OCI-LY1 (cell line): ENCODE measurements at regions not wholly inside any gene's neighbourhood (a gene's known extent, or its start where the extent isn't known, plus 50 kb on each side); places are given as distances from the start of the nearest gene placed in this dataset.

Experiments
- H2AFZ ChIP-seq: fragments of 200-600 bp; sonication (generic), shearing (Covaris generic); 2 replicates; pipeline ENCODE4 v1.6.0; 2014; ENCODE audit warnings: antibody characterized with exemption, mild to moderate bottlenecking, low read length
- H3F3A ChIP-seq: fragments of 200-600 bp; sonication (generic), shearing (Covaris generic); 2 replicates; pipeline ENCODE4 v1.6.0; 2014; ENCODE audit warnings: mild to moderate bottlenecking, antibody characterized with exemption, low read length, moderate library complexity; ENCODE audit not compliant: insufficient read depth
- H3K27ac ChIP-seq: fragments of 200-600 bp; sonication (generic); 2 replicates; pipeline ENCODE4 v1.5.1; 2014; ENCODE audit warnings: low read length, mixed run types, mild to moderate bottlenecking, low read depth; ENCODE audit not compliant: poor library complexity, severe bottlenecking
- H3K27me3 ChIP-seq: fragments of 200-600 bp; sonication (generic); 2 replicates; pipeline ENCODE4 v1.6.0; 2014; ENCODE audit warnings: antibody characterized with exemption, mild to moderate bottlenecking, low read length, moderate library complexity; ENCODE audit not compliant: insufficient read depth
- H3K36me3 ChIP-seq: fragments of 200-600 bp; sonication (generic); 2 replicates; pipeline ENCODE4 v1.6.1; 2014; ENCODE audit warnings: mild to moderate bottlenecking, antibody characterized with exemption, low read length, moderate library complexity, mixed read lengths; ENCODE audit not compliant: insufficient read depth
- H3K4me1 ChIP-seq: fragments of 200-600 bp; sonication (generic); 2 replicates; pipeline ENCODE4 v1.5.1; 2014; ENCODE audit warnings: mild to moderate bottlenecking, low read length, moderate library complexity; ENCODE audit not compliant: insufficient read depth, severe bottlenecking
- H3K4me2 ChIP-seq: fragments of 200-600 bp; sonication (generic), shearing (Covaris generic); 2 replicates; pipeline ENCODE4 v1.6.1; 2014; ENCODE audit warnings: low read length
- H3K4me3 ChIP-seq: fragments of 200-600 bp; sonication (generic); 2 replicates; pipeline ENCODE4 v1.5.1; 2014; ENCODE audit warnings: low read length, low read depth, mild to moderate bottlenecking, mixed read lengths; ENCODE audit not compliant: poor library complexity, severe bottlenecking
- H3K79me2 ChIP-seq: fragments of 200-600 bp; shearing (Covaris generic); 2 replicates; pipeline ENCODE4 v1.6.1; 2016; ENCODE audit warnings: mixed run types, low read length, mixed read lengths; ENCODE audit not compliant: insufficient read depth
- H3K9ac ChIP-seq: fragments of 200-600 bp; sonication (generic), shearing (Covaris generic); 2 replicates; pipeline ENCODE4 v1.6.1; 2014; ENCODE audit warnings: mild to moderate bottlenecking, low read length, mixed read lengths
- H3K9me2 ChIP-seq: fragments of 200-600 bp; sonication (generic), shearing (Covaris generic); 2 replicates; pipeline ENCODE4 v1.6.1; 2014; ENCODE audit warnings: low read depth, mild to moderate bottlenecking, low read length, mixed read lengths
- H3K9me3 ChIP-seq: fragments of 200-600 bp; shearing (Covaris generic); 2 replicates; pipeline ENCODE4 v1.6.1; 2014; ENCODE audit warnings: low read length, mixed read lengths
- H4K20me1 ChIP-seq: fragments of 200-600 bp; sonication (generic), shearing (Covaris generic); 2 replicates; pipeline ENCODE4 v1.6.0; 2016; ENCODE audit warnings: mild to moderate bottlenecking, low read length; ENCODE audit not compliant: insufficient read depth
- EZH2 ChIP-seq: fragments of 200-600 bp; sonication (generic), shearing (Covaris generic); IDR thresholded peaks from 2 replicates; pipeline ENCODE4 v1.8.0; 2017; ENCODE audit warnings: borderline replicate concordance, mixed run types, mild to moderate bottlenecking, antibody characterized with exemption, low read length, moderate library complexity, mixed read lengths
- TF ChIP-seq, protein P1 (sequence below): fragments of 200-600 bp; sonication (generic), shearing (Covaris generic); IDR thresholded peaks from 2 replicates; pipeline ENCODE4 v1.5.1; 2017; ENCODE audit warnings: mild to moderate bottlenecking, antibody characterized with exemption, low read length, moderate library complexity, mixed read lengths

DNA sequence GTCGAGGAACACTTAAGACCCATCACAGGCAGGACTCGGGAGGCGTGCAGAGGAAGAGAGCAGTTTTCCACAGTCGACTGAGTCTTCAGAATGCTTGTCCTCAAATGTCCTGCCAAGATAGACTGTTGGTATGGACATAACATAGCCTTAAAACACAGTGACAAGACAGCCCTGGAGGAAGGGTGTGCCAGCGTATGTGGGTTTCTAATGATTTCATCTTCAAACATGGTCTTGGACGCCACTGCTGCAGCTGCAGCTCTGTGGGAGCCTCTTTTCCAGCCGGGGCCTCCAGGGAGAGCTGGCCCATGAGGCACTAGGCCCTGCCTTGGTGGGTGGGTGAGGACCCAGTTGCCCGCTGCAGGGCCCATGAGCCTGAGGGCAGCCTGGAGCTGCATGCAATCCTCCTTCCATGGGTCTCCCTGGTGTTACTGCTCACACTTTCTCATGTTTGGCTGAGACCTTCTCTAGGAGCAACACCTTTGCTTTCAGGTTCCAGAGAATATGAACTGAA lies 198.6 kb downstream of the KLF13 start:
- Histone ChIP-seq H3K27ac (no peak overlapping the region), H3K4me2 (no peak overlapping the region), H3F3A (no peaks in the 10 kb centered on the region), H4K20me1 (no peaks in the 10 kb centered on the region), H2AFZ (no peak overlapping the region), H3K79me2 (no peaks in the 10 kb centered on the region), H3K9me2 (no peaks in the 10 kb centered on the region), H3K27me3 (no peaks in the 10 kb centered on the region; the same call in 1 of the 2 replicates), H3K9me3 (no peaks in the 10 kb centered on the region), H3K4me3 (no peak overlapping the region), H3K4me1 (no peaks in the 10 kb centered on the region), H3K36me3 (no peaks in the 10 kb centered on the region), H3K9ac (no peak overlapping the region)
- TF ChIP-seq, protein P1, sequence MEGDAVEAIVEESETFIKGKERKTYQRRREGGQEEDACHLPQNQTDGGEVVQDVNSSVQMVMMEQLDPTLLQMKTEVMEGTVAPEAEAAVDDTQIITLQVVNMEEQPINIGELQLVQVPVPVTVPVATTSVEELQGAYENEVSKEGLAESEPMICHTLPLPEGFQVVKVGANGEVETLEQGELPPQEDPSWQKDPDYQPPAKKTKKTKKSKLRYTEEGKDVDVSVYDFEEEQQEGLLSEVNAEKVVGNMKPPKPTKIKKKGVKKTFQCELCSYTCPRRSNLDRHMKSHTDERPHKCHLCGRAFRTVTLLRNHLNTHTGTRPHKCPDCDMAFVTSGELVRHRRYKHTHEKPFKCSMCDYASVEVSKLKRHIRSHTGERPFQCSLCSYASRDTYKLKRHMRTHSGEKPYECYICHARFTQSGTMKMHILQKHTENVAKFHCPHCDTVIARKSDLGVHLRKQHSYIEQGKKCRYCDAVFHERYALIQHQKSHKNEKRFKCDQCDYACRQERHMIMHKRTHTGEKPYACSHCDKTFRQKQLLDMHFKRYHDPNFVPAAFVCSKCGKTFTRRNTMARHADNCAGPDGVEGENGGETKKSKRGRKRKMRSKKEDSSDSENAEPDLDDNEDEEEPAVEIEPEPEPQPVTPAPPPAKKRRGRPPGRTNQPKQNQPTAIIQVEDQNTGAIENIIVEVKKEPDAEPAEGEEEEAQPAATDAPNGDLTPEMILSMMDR: no peak

DNA sequence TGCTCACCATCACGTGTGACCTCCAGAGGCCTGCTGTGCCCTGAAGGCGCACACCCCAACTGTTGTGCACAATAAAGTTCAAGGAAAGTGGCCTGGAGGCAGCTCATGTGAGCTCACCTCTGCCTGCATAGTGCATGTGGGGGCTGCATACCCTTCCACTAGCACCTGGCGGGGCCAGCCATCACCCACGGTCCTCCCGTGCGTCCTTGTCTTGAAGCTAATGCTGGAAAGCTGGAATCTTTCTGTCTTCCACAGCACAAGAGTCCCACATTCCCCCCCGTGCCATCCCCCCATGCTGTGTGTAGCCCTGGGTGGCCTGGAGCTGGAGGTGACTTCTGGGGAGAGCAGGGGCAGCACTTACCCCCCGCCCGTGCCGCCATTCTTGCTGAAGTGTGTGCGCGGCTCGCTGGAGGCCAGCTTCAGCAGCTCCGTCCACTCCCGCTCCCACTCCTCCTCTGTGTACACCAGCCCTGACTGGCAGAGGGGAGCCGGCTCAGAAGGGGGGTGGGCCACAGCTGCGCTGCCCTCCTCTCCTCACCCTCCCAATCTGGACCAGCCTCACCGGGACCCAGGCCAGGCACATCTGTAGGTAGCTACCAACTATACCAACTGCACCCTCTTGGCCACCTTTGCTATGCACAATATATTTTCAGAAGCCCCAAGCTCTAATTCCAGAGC lies 199.5 kb downstream of the KLF13 start:
- H4K20me1 ChIP-seq: no peaks in the 10 kb centered on the region
- H3F3A ChIP-seq: no peaks in the 10 kb centered on the region
- no peaks in the 10 kb centered on the region for H3K79me2 ChIP-seq
- no peak overlapping the region for H2AFZ ChIP-seq
- no peak overlapping the region for H3K4me2 ChIP-seq
- no peaks in the 10 kb centered on the region for H3K9me3 ChIP-seq
- TF ChIP-seq, protein P1: no peak
- no peak for TF ChIP-seq EZH2
- H3K27ac ChIP-seq: no peak overlapping the region
- H3K27me3 ChIP-seq: no peaks in the 10 kb centered on the region; the same call in 1 of the 2 replicates
- no peaks in the 10 kb centered on the region for H3K36me3 ChIP-seq
- H3K9ac ChIP-seq: no peak overlapping the region
- no peak overlapping the region for H3K4me3 ChIP-seq
- no peaks in the 10 kb centered on the region for H3K4me1 ChIP-seq
- no peaks in the 10 kb centered on the region for H3K9me2 ChIP-seq

DNA sequence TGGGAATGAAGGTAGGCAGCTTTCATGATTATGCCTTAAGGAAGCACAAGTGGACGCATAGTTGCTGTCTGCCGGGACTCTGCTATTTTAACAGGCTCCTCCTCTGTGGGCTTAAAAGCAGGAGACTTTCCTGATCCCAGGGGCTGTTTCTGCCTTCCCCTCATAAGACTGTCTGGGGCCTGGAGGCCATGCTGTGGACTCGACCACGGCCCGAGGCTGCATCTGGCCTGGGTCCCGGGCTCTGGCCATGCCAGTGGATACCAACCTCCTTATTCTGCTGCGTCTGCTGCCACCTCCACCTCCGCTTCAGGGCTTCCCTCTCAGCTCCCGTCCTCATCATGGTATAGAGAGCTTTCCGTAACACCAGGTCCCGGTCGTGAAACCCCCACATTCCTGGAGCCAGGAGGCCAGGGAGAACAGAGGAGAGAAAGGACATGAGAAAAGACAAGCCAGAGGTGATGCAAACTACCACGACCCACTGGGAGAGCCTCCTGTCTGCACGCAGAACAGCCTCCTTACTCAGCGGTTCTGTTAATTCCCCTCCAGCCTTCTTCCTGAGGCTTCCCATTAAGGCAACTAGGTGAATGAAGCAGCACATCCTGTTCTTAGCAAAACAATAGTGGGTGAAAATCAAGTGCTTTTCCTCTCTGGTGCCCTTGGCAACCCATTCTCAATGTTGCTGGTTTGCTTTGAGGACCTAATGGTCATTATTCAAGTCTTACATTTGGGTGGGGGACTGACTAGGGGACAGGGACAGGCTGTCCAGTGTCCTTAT lies 200.5 kb downstream of the KLF13 start:
- no peaks in the 10 kb centered on the region for H3K9me3 ChIP-seq
- H3K27ac ChIP-seq: no peak overlapping the region
- no peak overlapping the region for H2AFZ ChIP-seq
- H3K4me3 ChIP-seq: no peak overlapping the region
- H4K20me1 ChIP-seq: no peaks in the 10 kb centered on the region
- no peaks in the 10 kb centered on the region for H3K4me1 ChIP-seq
- no peaks in the 10 kb centered on the region for H3K36me3 ChIP-seq
- H3F3A ChIP-seq: no peaks in the 10 kb centered on the region
- no peaks in the 10 kb centered on the region for H3K27me3 ChIP-seq
- H3K4me2 ChIP-seq: no peak overlapping the region
- TF ChIP-seq, protein P1: no peak
- TF ChIP-seq EZH2: no peak
- no peaks in the 10 kb centered on the region for H3K79me2 ChIP-seq
- no peak overlapping the region for H3K9ac ChIP-seq
- H3K9me2 ChIP-seq: no peaks in the 10 kb centered on the region
